ENCODE measurements at regions not wholly inside any gene's neighbourhood (a gene's known extent, or its start where the extent isn't known, plus 50 kb on each side); places are given as distances from the start of the nearest gene placed in this dataset.

DNA sequence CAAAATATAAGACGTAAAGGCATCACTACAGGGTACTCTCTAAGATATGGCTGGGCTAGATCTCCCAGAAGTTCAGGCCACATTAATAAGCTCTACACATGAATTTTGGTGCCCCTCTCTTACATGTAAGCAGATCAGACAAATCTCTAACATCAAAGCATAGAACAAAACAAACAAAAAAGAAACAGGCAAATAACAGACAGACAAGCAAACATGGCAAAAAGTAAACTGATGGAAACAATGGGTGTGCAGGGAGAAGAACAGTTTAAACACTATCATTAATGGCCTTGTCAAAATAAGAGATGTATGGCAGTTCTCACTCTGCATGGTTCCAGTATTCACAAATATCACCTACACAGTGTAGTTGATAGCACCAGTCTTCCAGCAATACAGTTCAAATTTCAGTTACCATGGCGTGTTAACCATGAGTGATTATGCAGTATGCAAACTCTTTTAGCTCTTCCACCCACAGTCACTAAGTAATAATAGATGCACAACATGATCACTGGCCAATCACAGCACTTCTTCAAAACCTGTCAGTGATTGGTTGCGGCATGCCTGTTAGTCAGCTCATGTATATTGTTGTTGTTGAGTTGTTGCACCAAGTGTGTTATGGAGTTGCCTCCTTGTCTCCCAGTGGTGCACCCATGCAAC lies 110.7 kb upstream of the TLR3 start:
- H3K4me3 Mint-ChIP-seq (ENCODE audit: unreplicated experiment), result no peak overlapping the region
- H3K9me3 Mint-ChIP-seq (ENCODE audit: unreplicated experiment), result peaks cover 9% of the 10 kb centered on the region
- no peak for DNase-seq (ENCODE audit: extremely low spot score, unreplicated experiment)
- TF ChIP-seq, protein P1, sequence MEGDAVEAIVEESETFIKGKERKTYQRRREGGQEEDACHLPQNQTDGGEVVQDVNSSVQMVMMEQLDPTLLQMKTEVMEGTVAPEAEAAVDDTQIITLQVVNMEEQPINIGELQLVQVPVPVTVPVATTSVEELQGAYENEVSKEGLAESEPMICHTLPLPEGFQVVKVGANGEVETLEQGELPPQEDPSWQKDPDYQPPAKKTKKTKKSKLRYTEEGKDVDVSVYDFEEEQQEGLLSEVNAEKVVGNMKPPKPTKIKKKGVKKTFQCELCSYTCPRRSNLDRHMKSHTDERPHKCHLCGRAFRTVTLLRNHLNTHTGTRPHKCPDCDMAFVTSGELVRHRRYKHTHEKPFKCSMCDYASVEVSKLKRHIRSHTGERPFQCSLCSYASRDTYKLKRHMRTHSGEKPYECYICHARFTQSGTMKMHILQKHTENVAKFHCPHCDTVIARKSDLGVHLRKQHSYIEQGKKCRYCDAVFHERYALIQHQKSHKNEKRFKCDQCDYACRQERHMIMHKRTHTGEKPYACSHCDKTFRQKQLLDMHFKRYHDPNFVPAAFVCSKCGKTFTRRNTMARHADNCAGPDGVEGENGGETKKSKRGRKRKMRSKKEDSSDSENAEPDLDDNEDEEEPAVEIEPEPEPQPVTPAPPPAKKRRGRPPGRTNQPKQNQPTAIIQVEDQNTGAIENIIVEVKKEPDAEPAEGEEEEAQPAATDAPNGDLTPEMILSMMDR (IDR thresholded peaks at IDR 0.05), result no peak
- no peak overlapping the region for H3K27ac Mint-ChIP-seq (ENCODE audit: unreplicated experiment)
- peaks cover 4% of the 10 kb centered on the region for H3K36me3 Mint-ChIP-seq (ENCODE audit: unreplicated experiment)
- H3K27me3 Mint-ChIP-seq (ENCODE audit: unreplicated experiment), result peaks cover 17% of the 10 kb centered on the region
- peaks cover 5% of the 10 kb centered on the region for H3K4me1 Mint-ChIP-seq (ENCODE audit: unreplicated experiment)

DNA sequence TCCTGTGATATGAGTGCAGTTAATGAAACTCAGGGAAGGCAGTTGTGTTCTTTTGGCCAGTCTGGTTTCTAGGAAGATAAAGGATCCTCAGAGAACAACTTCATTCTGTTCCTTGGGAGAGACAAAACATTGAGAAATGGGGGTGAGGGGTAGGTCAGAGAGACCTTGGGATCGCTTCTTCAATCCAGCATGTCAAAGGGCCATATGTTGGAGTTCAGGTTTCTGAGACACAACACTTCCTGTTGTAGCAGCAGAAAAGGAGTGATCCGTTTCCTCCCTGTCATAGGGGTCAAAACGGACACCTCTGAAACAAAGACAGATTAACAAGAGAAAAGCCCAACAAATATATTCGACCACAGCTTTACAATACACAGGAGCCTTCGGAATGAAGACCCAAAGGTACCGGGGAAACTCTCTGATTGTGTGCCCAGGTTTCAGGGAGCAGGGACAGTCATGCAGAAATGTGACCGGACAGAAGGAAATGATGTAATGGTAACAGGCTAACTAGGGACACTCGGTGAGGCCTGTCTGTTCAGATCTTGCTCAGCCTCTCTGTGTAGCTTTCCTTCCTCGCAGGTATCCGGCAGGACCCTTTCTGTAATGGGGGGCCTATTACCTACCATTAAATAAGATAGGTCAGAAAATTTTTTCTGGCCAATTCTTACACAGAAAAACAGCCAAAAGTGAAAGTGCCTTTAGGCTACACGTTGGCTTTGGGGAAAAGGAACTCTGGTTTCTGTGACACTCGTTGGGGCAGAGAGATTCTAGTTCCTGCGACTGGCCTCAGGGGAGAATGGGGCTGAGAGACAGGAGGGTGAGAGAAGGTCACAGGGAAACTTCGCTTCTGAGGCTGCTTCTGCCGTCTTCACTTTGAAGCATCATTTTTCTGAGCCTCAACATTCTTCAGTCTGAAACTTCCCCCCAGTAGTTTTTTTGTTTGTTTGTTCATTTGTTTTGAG lies 103.3 kb upstream of the TLR3 start:
- H3K27ac Mint-ChIP-seq (ENCODE audit: unreplicated experiment), result peak overlapping the region; percentile 88

DNA sequence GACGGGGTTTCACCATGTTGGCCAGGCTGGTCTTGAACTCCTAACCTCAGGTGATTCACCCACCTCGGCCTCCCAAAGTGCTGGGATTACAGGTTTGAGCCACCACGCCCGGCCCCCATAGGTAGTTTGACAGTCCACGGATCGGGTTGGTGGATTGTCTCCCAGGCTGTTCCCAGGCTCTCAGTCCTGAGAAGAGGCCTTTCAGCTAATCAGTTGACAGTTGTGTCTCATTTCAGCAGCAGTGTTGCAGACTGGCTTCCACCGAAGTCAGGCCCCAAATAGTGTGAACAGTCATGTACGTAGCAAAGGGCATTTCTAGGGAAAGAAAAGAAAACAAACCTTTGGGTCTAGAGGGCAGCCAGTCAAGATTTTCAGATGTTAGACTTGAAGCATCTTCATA lies 102.4 kb upstream of the TLR3 start:
- H3K27me3 Mint-ChIP-seq (ENCODE audit: unreplicated experiment), result no peaks in the 10 kb centered on the region
- peaks cover 33% of the 10 kb centered on the region for H3K4me1 Mint-ChIP-seq (ENCODE audit: unreplicated experiment)
- H3K36me3 Mint-ChIP-seq (ENCODE audit: unreplicated experiment), result no peaks in the 10 kb centered on the region
- H3K9me3 Mint-ChIP-seq (ENCODE audit: unreplicated experiment), result no peaks in the 10 kb centered on the region
- TF ChIP-seq, protein P1 (IDR thresholded peaks at IDR 0.05), result no peak
- no peak for DNase-seq (ENCODE audit: extremely low spot score, unreplicated experiment)
- peak overlapping the region; percentile 88 for H3K27ac Mint-ChIP-seq (ENCODE audit: unreplicated experiment)
- no peak overlapping the region for H3K4me3 Mint-ChIP-seq (ENCODE audit: unreplicated experiment)

More for the DNA sequence above, 103.3 kb upstream of the TLR3 start:
- TF ChIP-seq, protein P1 (IDR thresholded peaks at IDR 0.05), result no peak
- no peaks in the 10 kb centered on the region for H3K27me3 Mint-ChIP-seq (ENCODE audit: unreplicated experiment)
- peaks cover 33% of the 10 kb centered on the region for H3K4me1 Mint-ChIP-seq (ENCODE audit: unreplicated experiment)
- peaks cover 2% of the 10 kb centered on the region for H3K36me3 Mint-ChIP-seq (ENCODE audit: unreplicated experiment)
- H3K9me3 Mint-ChIP-seq (ENCODE audit: unreplicated experiment), result no peaks in the 10 kb centered on the region
- no peak overlapping the region for H3K4me3 Mint-ChIP-seq (ENCODE audit: unreplicated experiment)
- no peak for DNase-seq (ENCODE audit: extremely low spot score, unreplicated experiment)

DNA sequence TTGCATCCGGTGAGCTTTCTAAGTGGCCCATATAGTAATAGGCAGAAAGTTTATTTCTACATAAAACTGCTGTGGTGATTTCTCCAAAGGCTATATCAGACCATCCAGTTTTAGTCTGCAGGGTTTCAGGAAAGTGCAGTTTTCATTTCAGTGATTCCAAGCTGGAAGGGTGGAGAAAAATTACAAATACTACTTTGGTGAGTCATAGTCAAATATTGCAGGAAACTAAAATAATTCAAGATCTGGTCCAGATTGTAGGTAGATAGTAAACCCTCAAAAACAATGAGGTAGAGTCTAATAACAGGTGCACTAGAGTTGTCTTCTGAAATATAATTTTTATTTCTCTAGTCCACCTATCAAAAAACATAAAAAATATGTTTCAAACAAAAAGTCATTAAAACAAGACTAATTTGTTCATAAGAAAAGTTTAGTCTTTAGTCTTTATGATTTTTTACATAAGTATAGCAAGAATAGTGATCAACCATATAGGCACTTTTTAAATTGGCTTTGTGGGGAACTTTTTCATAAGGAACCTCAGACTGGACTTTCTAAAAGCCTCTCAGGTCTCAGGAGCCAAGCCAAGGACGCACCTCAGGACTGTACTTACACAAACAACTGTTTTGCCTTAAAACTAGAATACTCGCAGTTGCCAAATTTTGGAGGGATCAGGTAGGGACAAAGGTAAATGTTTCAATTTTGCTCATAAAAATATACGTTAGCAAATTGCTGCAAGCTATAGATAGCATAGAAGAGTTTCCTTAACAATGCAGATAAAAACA lies 101.8 kb upstream of the TLR3 start:
- peak overlapping the region; percentile 88 for H3K27ac Mint-ChIP-seq (ENCODE audit: unreplicated experiment)
- no peaks in the 10 kb centered on the region for H3K9me3 Mint-ChIP-seq (ENCODE audit: unreplicated experiment)
- no peak overlapping the region for H3K4me3 Mint-ChIP-seq (ENCODE audit: unreplicated experiment)
- H3K27me3 Mint-ChIP-seq (ENCODE audit: unreplicated experiment), result no peaks in the 10 kb centered on the region
- no peak for DNase-seq (ENCODE audit: extremely low spot score, unreplicated experiment)
- H3K36me3 Mint-ChIP-seq (ENCODE audit: unreplicated experiment), result no peaks in the 10 kb centered on the region
- TF ChIP-seq, protein P1 (IDR thresholded peaks at IDR 0.05), result no peak
- H3K4me1 Mint-ChIP-seq (ENCODE audit: unreplicated experiment), result peaks cover 33% of the 10 kb centered on the region
